ENCODE measurements at regions not wholly inside any gene's neighbourhood (a gene's known extent, or its start where the extent isn't known, plus 50 kb on each side); places are given as distances from the start of the nearest gene placed in this dataset.

DNA sequence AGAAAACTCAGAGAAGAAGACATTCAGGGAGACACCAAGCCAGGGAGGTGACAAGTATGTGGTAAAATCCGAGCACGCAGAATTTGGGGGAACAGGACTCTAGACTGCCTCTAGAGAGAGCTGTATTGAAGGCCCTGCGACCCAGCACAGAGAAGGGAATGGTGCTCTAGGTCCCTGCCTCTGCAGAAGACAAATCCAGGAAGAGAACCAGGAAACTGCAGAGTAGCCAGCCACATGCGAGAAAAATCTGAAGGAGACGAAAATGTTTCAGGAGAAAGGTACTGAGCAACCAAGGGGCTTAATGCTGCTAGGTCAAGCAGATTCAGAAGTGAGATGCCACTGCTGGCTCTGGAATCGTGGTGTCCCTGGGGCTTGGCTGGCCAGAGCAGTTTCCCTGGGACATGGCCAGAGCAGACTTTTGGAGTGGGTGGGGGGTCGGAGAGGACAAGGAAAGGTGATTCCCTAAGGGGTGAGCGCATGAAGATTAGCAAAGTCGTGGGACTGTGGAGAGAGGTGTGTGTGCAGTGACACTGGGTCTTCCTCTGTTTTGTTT, 158.0 kb upstream of the KLF6 start:
- intact Hi-C loops (cut with DNase I): no loop called here
- no peaks in the 10 kb centered on the region for H3K27me3 ChIP-seq
- no peak overlapping the region for H3K4me3 ChIP-seq
- no peaks in the 10 kb centered on the region for H3K9me3 ChIP-seq
- no peaks in the 10 kb centered on the region for H3K4me1 ChIP-seq (ENCODE audit: insufficient read depth)
- no peaks in the 10 kb centered on the region for H3K36me3 ChIP-seq
- no peak for TF ChIP-seq POLR2A (IDR thresholded peaks at IDR 0.05)
- TF ChIP-seq EP300 (IDR thresholded peaks at IDR 0.05): no peak
- TF ChIP-seq, protein P1, sequence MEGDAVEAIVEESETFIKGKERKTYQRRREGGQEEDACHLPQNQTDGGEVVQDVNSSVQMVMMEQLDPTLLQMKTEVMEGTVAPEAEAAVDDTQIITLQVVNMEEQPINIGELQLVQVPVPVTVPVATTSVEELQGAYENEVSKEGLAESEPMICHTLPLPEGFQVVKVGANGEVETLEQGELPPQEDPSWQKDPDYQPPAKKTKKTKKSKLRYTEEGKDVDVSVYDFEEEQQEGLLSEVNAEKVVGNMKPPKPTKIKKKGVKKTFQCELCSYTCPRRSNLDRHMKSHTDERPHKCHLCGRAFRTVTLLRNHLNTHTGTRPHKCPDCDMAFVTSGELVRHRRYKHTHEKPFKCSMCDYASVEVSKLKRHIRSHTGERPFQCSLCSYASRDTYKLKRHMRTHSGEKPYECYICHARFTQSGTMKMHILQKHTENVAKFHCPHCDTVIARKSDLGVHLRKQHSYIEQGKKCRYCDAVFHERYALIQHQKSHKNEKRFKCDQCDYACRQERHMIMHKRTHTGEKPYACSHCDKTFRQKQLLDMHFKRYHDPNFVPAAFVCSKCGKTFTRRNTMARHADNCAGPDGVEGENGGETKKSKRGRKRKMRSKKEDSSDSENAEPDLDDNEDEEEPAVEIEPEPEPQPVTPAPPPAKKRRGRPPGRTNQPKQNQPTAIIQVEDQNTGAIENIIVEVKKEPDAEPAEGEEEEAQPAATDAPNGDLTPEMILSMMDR (IDR thresholded peaks at IDR 0.05): no peak
- no peak overlapping the region for H3K27ac ChIP-seq
- WGBS, 3 donors: 86 to 88% (median 87%) methylated on average over 9 of the region's 9 CpGs
- no peak for DNase-seq

DNA sequence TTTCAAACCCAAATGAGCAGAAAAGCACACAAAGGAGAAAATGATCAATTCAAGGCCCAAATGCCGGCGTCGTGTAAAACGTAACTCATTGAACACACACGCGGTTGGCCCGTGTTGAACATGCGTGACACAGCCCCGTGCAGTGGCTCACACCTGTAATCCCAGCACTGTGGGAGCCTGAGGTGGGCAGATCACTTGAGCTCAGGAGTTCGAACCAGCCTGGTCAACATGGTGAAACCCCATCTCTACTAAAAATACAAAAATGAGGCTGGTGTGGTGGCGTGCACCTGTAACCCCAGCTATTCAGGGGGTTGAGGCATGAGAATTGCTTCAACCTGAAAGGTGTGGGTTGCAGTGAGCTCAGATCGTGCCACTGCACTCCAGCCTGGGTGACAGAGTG, 156.7 kb upstream of the KLF6 start:
- no peak overlapping the region for H3K27ac ChIP-seq
- no peaks in the 10 kb centered on the region for H3K36me3 ChIP-seq
- TF ChIP-seq POLR2A (IDR thresholded peaks at IDR 0.05) (no peak), EP300 (IDR thresholded peaks at IDR 0.05) (no peak)
- TF ChIP-seq, protein P1 (IDR thresholded peaks at IDR 0.05): no peak
- H3K4me1 ChIP-seq (ENCODE audit: insufficient read depth): no peaks in the 10 kb centered on the region
- 92 to 96% (median 92%) methylated on average over 12 of the region's 12 CpGs for WGBS, 3 donors
- H3K27me3 ChIP-seq: no peaks in the 10 kb centered on the region
- intact Hi-C loops (cut with DNase I): no loop called here
- DNase-seq: no peak
- no peaks in the 10 kb centered on the region for H3K9me3 ChIP-seq
- H3K4me3 ChIP-seq: no peak overlapping the region

DNA sequence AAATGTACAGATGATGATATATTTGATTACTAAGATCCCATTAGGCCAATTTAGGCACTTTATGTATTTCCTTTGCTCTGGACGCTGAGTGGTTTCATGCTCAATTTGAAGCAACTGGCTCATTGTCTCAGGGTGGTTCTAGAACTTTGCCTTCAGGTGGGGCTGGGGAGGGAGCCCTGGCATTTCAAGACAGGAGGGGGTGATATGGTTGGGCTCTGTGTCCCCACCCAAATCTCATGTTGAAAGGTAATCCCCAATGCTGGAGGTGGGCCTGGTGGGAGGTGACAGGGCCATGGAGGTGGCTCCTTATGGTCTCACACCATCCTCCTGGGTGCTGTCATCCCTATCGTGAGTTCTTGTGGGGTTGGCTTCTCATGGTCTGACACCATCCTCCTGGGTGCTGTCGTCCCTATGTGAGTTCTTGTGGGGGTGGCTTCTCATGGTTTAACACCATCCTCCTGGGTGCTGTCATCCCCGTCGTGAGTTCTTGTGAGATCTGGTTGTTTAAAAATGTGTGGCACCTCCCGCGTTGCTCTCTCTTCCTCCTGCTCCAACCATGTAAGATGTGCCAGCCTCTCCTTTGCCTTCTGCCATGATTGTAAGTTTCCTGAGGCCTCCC, 151.5 kb upstream of the KLF6 start:
- WGBS, 3 donors: 91 to 94% (median 92%) methylated on average over 7 of the region's 7 CpGs
- TF ChIP-seq POLR2A (IDR thresholded peaks at IDR 0.05): no peak
- TF ChIP-seq, protein P1 (IDR thresholded peaks at IDR 0.05): no peak
- TF ChIP-seq EP300 (IDR thresholded peaks at IDR 0.05): no peak

DNA sequence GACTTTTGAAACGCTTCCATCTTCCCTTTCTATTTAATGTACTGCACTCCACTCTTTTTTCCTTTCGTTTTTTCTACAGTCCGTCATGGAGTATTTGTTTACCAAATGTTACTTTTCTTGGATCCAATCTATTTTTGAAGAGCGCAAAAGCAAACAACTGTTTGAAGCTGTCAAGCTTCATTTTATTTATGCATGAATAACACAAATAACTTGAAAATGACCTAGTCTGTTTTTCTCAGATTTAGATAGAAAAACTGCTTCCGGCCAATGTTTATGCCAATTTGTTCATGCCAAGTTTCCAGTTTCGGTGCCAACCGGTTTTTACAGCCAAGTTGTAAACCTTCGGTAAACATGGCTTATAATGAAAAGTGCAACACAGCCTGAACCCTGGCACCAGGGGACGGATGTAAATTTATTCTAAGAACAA, 150.9 kb upstream of the KLF6 start:
- Histone ChIP-seq H3K9me3 (no peaks in the 10 kb centered on the region), H3K4me1 (ENCODE audit: insufficient read depth) (peaks cover 4% of the 10 kb centered on the region), H3K27me3 (no peaks in the 10 kb centered on the region), H3K27ac (peak overlapping the region in 1 of 2 donors; percentile 63), H3K4me3 (peak overlapping the region; percentile 32), H3K36me3 (no peaks in the 10 kb centered on the region)
- peak in 3 of 5 donors; percentile 28 to 47 (median 33) for DNase-seq
- WGBS, 3 donors: 15 to 31% (median 17%) methylated on average over 9 of the region's 9 CpGs
- TF ChIP-seq, protein P1 (IDR thresholded peaks at IDR 0.05): no peak
- intact Hi-C loops (cut with DNase I): loop anchor here in 2 of 4 donors (10.0 kb wide), 1 partner anchor 151 kb away; the partner anchor contains the start of gene KLF6 (in 2 of the 2)

More for the DNA sequence above, 151.5 kb upstream of the KLF6 start:
- intact Hi-C loops (cut with DNase I): loop anchor here in 2 of 4 donors (10.0 kb wide), 1 partner anchor 152 kb away; the partner anchor contains the start of gene KLF6 (in 2 of the 2)
- H3K27ac ChIP-seq: peak overlapping the region in 1 of 2 donors; percentile 63
- H3K36me3 ChIP-seq: no peaks in the 10 kb centered on the region
- H3K9me3 ChIP-seq: no peaks in the 10 kb centered on the region
- H3K27me3 ChIP-seq: no peaks in the 10 kb centered on the region
- peaks cover 4% of the 10 kb centered on the region for H3K4me1 ChIP-seq (ENCODE audit: insufficient read depth)
- H3K4me3 ChIP-seq: no peak overlapping the region
- DNase-seq: no peak
